HL-60 (cell line): ENCODE measurements at regions not wholly inside any gene's neighbourhood (a gene's known extent, or its start where the extent isn't known, plus 50 kb on each side); places are given as distances from the start of the nearest gene placed in this dataset.

Experiments
- DNase-seq, 2 experiments: peaks; one replicate each; pipeline ENCODE4 v3.0.0-alpha.2; 2010 to 2020; ENCODE audit warnings: low read depth in 1 of 2, low spot score in 1 of 2
- H3K27ac ChIP-seq: fragments of 250-450 bp; sonication (Bioruptor Pico); replicated peaks from 2 replicates; pipeline ENCODE4 v1.5.1; 2020; ENCODE audit warnings: mild to moderate bottlenecking, moderate library complexity
- H3K27me3 ChIP-seq: fragments of 250-450 bp; sonication (Bioruptor Pico); 2 replicates; pipeline ENCODE4 v1.5.1; 2021; ENCODE audit warnings: mild to moderate bottlenecking, moderate library complexity; ENCODE audit not compliant: insufficient read depth, poor library complexity, severe bottlenecking
- H3K4me3 ChIP-seq: replicated peaks from 2 replicates; pipeline ENCODE4 v1.5.1; 2011; ENCODE audit warnings: mild to moderate bottlenecking, control low read depth, low read length; ENCODE audit not compliant: insufficient read depth
- CTCF ChIP-seq: IDR thresholded peaks from one replicate; pipeline ENCODE4 v1.5.1; 2011; ENCODE audit warnings: low read length, control low read depth, inconsistent platforms; ENCODE audit not compliant: insufficient read depth
- GABPA ChIP-seq: IDR thresholded peaks from 2 replicates; pipeline ENCODE4 v1.6.1; 2012; ENCODE audit warnings: low read depth
- POLR2AphosphoS5 ChIP-seq: IDR thresholded peaks from 2 replicates; pipeline ENCODE4 v1.6.1; 2012; ENCODE audit warnings: low read depth
- REST ChIP-seq: IDR thresholded peaks from 2 replicates; pipeline ENCODE4 v1.6.1; 2012; ENCODE audit warnings: low read depth; ENCODE audit not compliant: insufficient replicate concordance
- SPI1 ChIP-seq: IDR thresholded peaks from 2 replicates; pipeline ENCODE4 v1.6.1; 2012; ENCODE audit warnings: low read depth, mild to moderate bottlenecking, borderline replicate concordance

GRCh38 chr4:154086247-154086646 is 297.4 kb upstream of the SFRP2 start:
- Histone ChIP-seq H3K27me3 (no peaks in the 10 kb centered on the region), H3K4me3 (no peak overlapping the region), H3K27ac (no peak overlapping the region)
- TF ChIP-seq REST (no peak), POLR2AphosphoS5 (no peak), GABPA (no peak), CTCF (no peak), SPI1 (no peak)
- DNase-seq = no peak

- no peak overlapping the region for H3K4me3 ChIP-seq
- H3K27ac ChIP-seq = no peak overlapping the region
- DNase-seq = no peak
- no peak for TF ChIP-seq GABPA
- no peak for TF ChIP-seq REST
- no peak for TF ChIP-seq POLR2AphosphoS5
- no peak for TF ChIP-seq SPI1
- no peak for TF ChIP-seq CTCF
- H3K27me3 ChIP-seq = no peaks in the 10 kb centered on the region
These were observed 296.0 kb upstream of the SFRP2 start for GRCh38 chr4:154084864-154085263.

- H3K27me3 ChIP-seq = no peaks in the 10 kb centered on the region
- no peak overlapping the region for H3K27ac ChIP-seq
- H3K4me3 ChIP-seq = no peak overlapping the region
- DNase-seq = no peak
- TF ChIP-seq GABPA (no peak), CTCF (peak; percentile 9)
These were observed 294.1 kb upstream of the SFRP2 start for GRCh38 chr4:154082760-154083535.

- DNase-seq = no peak
- Histone ChIP-seq H3K27me3 (no peaks in the 10 kb centered on the region), H3K4me3 (no peak overlapping the region), H3K27ac (no peak overlapping the region)
- no peak for TF ChIP-seq REST
- no peak for TF ChIP-seq SPI1
- no peak for TF ChIP-seq CTCF
- TF ChIP-seq POLR2AphosphoS5 = no peak
- TF ChIP-seq GABPA = no peak
These were observed 292.5 kb upstream of the SFRP2 start for GRCh38 chr4:154081391-154081790.
